Fibroblast of villous mesenchyme (primary cell): ENCODE measurements at regions not wholly inside any gene's neighbourhood (a gene's known extent, or its start where the extent isn't known, plus 50 kb on each side); places are given as distances from the start of the nearest gene placed in this dataset.

Experiments
- DNase-seq: peaks from one replicate; pipeline ENCODE4 v3.0.0-alpha.2; 2010; ENCODE audit warnings: low read depth
- H3K4me3 ChIP-seq: 2 replicates; pipeline ENCODE4 v1.5.1; 2011; ENCODE audit warnings: low read depth, mild to moderate bottlenecking, low read length
- CTCF ChIP-seq: IDR thresholded peaks from 2 replicates; pipeline ENCODE4 v1.5.1; 2012; ENCODE audit warnings: low read depth, mild to moderate bottlenecking, low read length; ENCODE audit not compliant: insufficient read depth

- no peak for DNase-seq
- no peak for TF ChIP-seq CTCF
- H3K4me3 ChIP-seq = no peak overlapping the region
Measured at GRCh38 chr16:73793871-73794437, 502.7 kb upstream of the PSMD7 start.

- no peak overlapping the region for H3K4me3 ChIP-seq
- DNase-seq = no peak
- TF ChIP-seq CTCF = no peak
Measured at GRCh38 chr16:73793260-73793659, 503.4 kb upstream of the PSMD7 start.

GRCh38 chr16:73792199-73793020 lies 504.2 kb upstream of the PSMD7 start:
- H3K4me3 ChIP-seq = no peak overlapping the region
- DNase-seq = no peak
- no peak for TF ChIP-seq CTCF

- TF ChIP-seq CTCF = no peak
- H3K4me3 ChIP-seq = no peak overlapping the region
- no peak for DNase-seq
Measured at GRCh38 chr16:73781297-73781696, 515.3 kb upstream of the PSMD7 start.

- no peak overlapping the region for H3K4me3 ChIP-seq
- TF ChIP-seq CTCF = no peak
- DNase-seq = no peak
Measured at GRCh38 chr16:73778887-73779286, 517.7 kb upstream of the PSMD7 start.

GRCh38 chr16:73775841-73776388 lies 520.7 kb upstream of the PSMD7 start:
- no peak overlapping the region for H3K4me3 ChIP-seq
- no peak for TF ChIP-seq CTCF
- DNase-seq = no peak
